ENCODE measurements at regions not wholly inside any gene's neighbourhood (a gene's known extent, or its start where the extent isn't known, plus 50 kb on each side); places are given as distances from the start of the nearest gene placed in this dataset.

GRCh38 chr18:6570581-6571238 is 156.0 kb upstream of the L3MBTL4 start:
- no peak for TF ChIP-seq CTCF (IDR thresholded peaks at IDR 0.05; ENCODE audit: insufficient read depth, low read length, poor library complexity, severe bottlenecking)
- no peak for TF ChIP-seq EZH2phosphoT487 (conservative IDR thresholded peaks at IDR 0.05; ENCODE audit: low read length)

Data from SU-DHL-6 (cell line).